Ishikawa (cell line): ENCODE measurements at regions not wholly inside any gene's neighbourhood (a gene's known extent, or its start where the extent isn't known, plus 50 kb on each side); places are given as distances from the start of the nearest gene placed in this dataset.

ENCODE experiments used
- CEBPB ChIP-seq: IDR thresholded peaks from 2 replicates; pipeline ENCODE4 v1.6.1; 2012
- CREB1 ChIP-seq: IDR thresholded peaks from 2 replicates; pipeline ENCODE4 v1.6.1; 2012; ENCODE audit warnings: low read depth
- EGR1 ChIP-seq: IDR thresholded peaks from 2 replicates; pipeline ENCODE4 v1.6.1; 2012
- EP300 ChIP-seq: IDR thresholded peaks from 2 replicates; pipeline ENCODE4 v1.6.1; 2012; ENCODE audit warnings: borderline replicate concordance
- FOXM1 ChIP-seq: IDR thresholded peaks from 2 replicates; pipeline ENCODE4 v1.6.1; 2012; ENCODE audit warnings: low read depth, borderline replicate concordance
- MAX ChIP-seq: IDR thresholded peaks from 2 replicates; pipeline ENCODE4 v1.6.1; 2012
- NFIC ChIP-seq: IDR thresholded peaks from 2 replicates; pipeline ENCODE4 v1.6.1; 2012
- RAD21 ChIP-seq: IDR thresholded peaks from 2 replicates; pipeline ENCODE4 v1.6.1; 2012; ENCODE audit warnings: low read depth
- REST ChIP-seq: IDR thresholded peaks from 2 replicates; pipeline ENCODE4 v1.6.1; 2012; ENCODE audit warnings: low read depth, mild to moderate bottlenecking
- TAF1 ChIP-seq: IDR thresholded peaks from 2 replicates; pipeline ENCODE4 v1.6.1; 2012; ENCODE audit warnings: low read depth, mild to moderate bottlenecking
- TCF12 ChIP-seq: IDR thresholded peaks from 2 replicates; pipeline ENCODE4 v1.6.1; 2012; ENCODE audit warnings: low read depth
- TEAD4 ChIP-seq: IDR thresholded peaks from 2 replicates; pipeline ENCODE4 v1.6.1; 2012
- USF1 ChIP-seq: IDR thresholded peaks from 2 replicates; pipeline ENCODE4 v1.6.1; 2012
- YY1 ChIP-seq: IDR thresholded peaks from 2 replicates; pipeline ENCODE4 v1.6.1; 2012; ENCODE audit warnings: low read depth
- ZBTB7A ChIP-seq: IDR thresholded peaks from 2 replicates; pipeline ENCODE4 v1.6.1; 2012; ENCODE audit warnings: low read depth

- TF ChIP-seq RAD21 (no peak), TEAD4 (no peak), USF1 (no peak), TAF1 (no peak), NFIC (no peak), CEBPB (no peak), TCF12 (no peak), YY1 (no peak), CREB1 (no peak), FOXM1 (no peak), EGR1 (no peak), MAX (no peak), REST (no peak), ZBTB7A (no peak), EP300 (no peak)
Measured at GRCh38 chr20:18913701-18914100, 100.1 kb downstream of the SCP2D1 start.

GRCh38 chr20:18914796-18915195, 101.2 kb downstream of the SCP2D1 start:
- no peak for TF ChIP-seq EP300
- no peak for TF ChIP-seq RAD21
- TF ChIP-seq CREB1 = no peak
- TF ChIP-seq USF1 = no peak
- no peak for TF ChIP-seq TAF1
- TF ChIP-seq YY1 = no peak
- no peak for TF ChIP-seq TEAD4
- no peak for TF ChIP-seq EGR1
- no peak for TF ChIP-seq FOXM1
- no peak for TF ChIP-seq CEBPB
- TF ChIP-seq ZBTB7A = no peak
- TF ChIP-seq TCF12 = no peak

- TF ChIP-seq CEBPB (no peak), NFIC (no peak), TCF12 (no peak), EGR1 (no peak), EP300 (no peak), REST (no peak), USF1 (no peak), YY1 (no peak), TEAD4 (no peak), RAD21 (no peak)
Measured at GRCh38 chr20:18916886-18917750, 103.5 kb downstream of the SCP2D1 start.

GRCh38 chr20:18919996-18920395, 106.4 kb downstream of the SCP2D1 start:
- no peak for TF ChIP-seq TEAD4
- no peak for TF ChIP-seq YY1
- no peak for TF ChIP-seq RAD21
- no peak for TF ChIP-seq EP300
- no peak for TF ChIP-seq CREB1
- TF ChIP-seq MAX = no peak
- TF ChIP-seq EGR1 = no peak

- TF ChIP-seq YY1 (no peak), USF1 (no peak), CREB1 (no peak), EP300 (no peak), EGR1 (no peak), TEAD4 (no peak), ZBTB7A (no peak), RAD21 (no peak), MAX (no peak), FOXM1 (no peak), REST (no peak), NFIC (no peak), CEBPB (no peak), TAF1 (no peak), TCF12 (no peak)
Measured at GRCh38 chr20:18921291-18921690, 107.7 kb downstream of the SCP2D1 start.
